SK-N-SH treated with all-trans-retinoic acid at 6 μM for 48 hours (cell line): ENCODE measurements at regions not wholly inside any gene's neighbourhood (a gene's known extent, or its start where the extent isn't known, plus 50 kb on each side); places are given as distances from the start of the nearest gene placed in this dataset.

Experiments
- ATAC-seq: fragments of 200-7000 bp; cut with Tn5 transposase; 3 replicates; pipeline ENCODE4 v1.9.1; 2020; ENCODE audit warnings: mild to moderate bottlenecking, moderate library complexity
- ARNTL ChIP-seq: fragments of 450-650 bp; formaldehyde crosslinking; IDR thresholded peaks from 2 replicates; pipeline ENCODE4 v1.5.0; 2020; ENCODE audit warnings: low read depth, mild to moderate bottlenecking, moderate library complexity, borderline replicate concordance
- BACH2 ChIP-seq: fragments of 250-450 bp; sonication (Bioruptor Pico); IDR thresholded peaks from 2 replicates; pipeline ENCODE4 v1.9.0; 2021; ENCODE audit warnings: mild to moderate bottlenecking, borderline replicate concordance
- CSDC2 ChIP-seq: fragments of 250-450 bp; sonication (Bioruptor Pico); IDR thresholded peaks from 2 replicates; pipeline ENCODE4 v1.5.0; 2020; ENCODE audit warnings: mild to moderate bottlenecking, moderate library complexity
- ESRRG ChIP-seq: fragments of 250-450 bp; sonication (Bioruptor Pico); IDR thresholded peaks from 2 replicates; pipeline ENCODE4 v1.6.1; 2021; ENCODE audit warnings: mild to moderate bottlenecking
- GLIS3 ChIP-seq: fragments of 250-450 bp; sonication (Bioruptor Pico); IDR thresholded peaks from 2 replicates; pipeline ENCODE4 v1.5.0; 2020; ENCODE audit warnings: mild to moderate bottlenecking, moderate library complexity
- ISL1 ChIP-seq: fragments of 250-450 bp; sonication (Bioruptor Pico); IDR thresholded peaks from 2 replicates; pipeline ENCODE4 v2.1.2; 2022; ENCODE audit warnings: mild to moderate bottlenecking, moderate library complexity
- OSR1 ChIP-seq: fragments of 250-450 bp; sonication (Bioruptor Pico); IDR thresholded peaks from 2 replicates; pipeline ENCODE4 v1.8.0; 2022; ENCODE audit warnings: moderate library complexity, mild to moderate bottlenecking, inconsistent platforms
- PATZ1 ChIP-seq: fragments of 250-450 bp; sonication (Bioruptor Pico); IDR thresholded peaks from 2 replicates; pipeline ENCODE4 v1.8.0; 2020; ENCODE audit warnings: mild to moderate bottlenecking, moderate library complexity, borderline replicate concordance
- RARB ChIP-seq: fragments of 250-450 bp; sonication (Bioruptor Pico); IDR thresholded peaks from 2 replicates; pipeline ENCODE4 v1.8.0; 2021; ENCODE audit warnings: mild to moderate bottlenecking, moderate library complexity
- SNAI2 ChIP-seq: fragments of 250-450 bp; sonication (Bioruptor Pico); IDR thresholded peaks from 2 replicates; pipeline ENCODE4 v1.5.0; 2020; ENCODE audit warnings: mild to moderate bottlenecking, moderate library complexity
- TCF4 ChIP-seq: fragments of 250-450 bp; sonication (Bioruptor Pico); IDR thresholded peaks from 2 replicates; pipeline ENCODE4 v1.8.0; 2021; ENCODE audit warnings: mild to moderate bottlenecking, moderate library complexity, borderline replicate concordance
- TOX ChIP-seq: fragments of 250-450 bp; sonication (Bioruptor Pico); IDR thresholded peaks from 2 replicates; pipeline ENCODE4 v1.8.0; 2021; ENCODE audit warnings: mild to moderate bottlenecking, moderate library complexity, borderline replicate concordance
- TSHZ2 ChIP-seq: fragments of 250-450 bp; sonication (Bioruptor Pico); IDR thresholded peaks from 2 replicates; pipeline ENCODE4 v1.5.0; 2020; ENCODE audit warnings: mild to moderate bottlenecking, moderate library complexity
- ZC3H10 ChIP-seq: fragments of 250-450 bp; sonication (Bioruptor Pico); IDR thresholded peaks from 2 replicates; pipeline ENCODE4 v1.5.1; 2021; ENCODE audit warnings: mild to moderate bottlenecking, moderate library complexity
- ZFP30 ChIP-seq: fragments of 450-650 bp; formaldehyde crosslinking; IDR thresholded peaks from 2 replicates; pipeline ENCODE4 v1.5.0; 2022; ENCODE audit warnings: mild to moderate bottlenecking, moderate library complexity
- ZNF565 ChIP-seq: fragments of 450-650 bp; formaldehyde crosslinking; conservative IDR thresholded peaks from 2 replicates; pipeline ENCODE4 v1.5.0; 2020; ENCODE audit warnings: low read depth, mild to moderate bottlenecking, moderate library complexity
- ZNF70 ChIP-seq: fragments of 450-650 bp; formaldehyde crosslinking; IDR thresholded peaks from 2 replicates; pipeline ENCODE4 v1.5.0; 2020; ENCODE audit warnings: mild to moderate bottlenecking, moderate library complexity
- ZNF8 ChIP-seq: fragments of 450-650 bp; formaldehyde crosslinking; IDR thresholded peaks from 2 replicates; pipeline ENCODE4 v1.5.0; 2020; ENCODE audit warnings: mild to moderate bottlenecking, moderate library complexity
- TF ChIP-seq, protein P1 (sequence below): fragments of 250-450 bp; sonication (Bioruptor Pico); IDR thresholded peaks from 2 replicates; pipeline ENCODE4 v1.5.1; 2021; ENCODE audit warnings: mild to moderate bottlenecking, moderate library complexity
- TF ChIP-seq, protein P2 (sequence below): fragments of 250-450 bp; sonication (Bioruptor Pico); IDR thresholded peaks from 2 replicates; pipeline ENCODE4 v1.5.1; 2020; ENCODE audit warnings: low read depth, mild to moderate bottlenecking, moderate library complexity
- TF ChIP-seq, protein P3 (sequence below): fragments of 250-450 bp; sonication (Bioruptor Pico); IDR thresholded peaks from 2 replicates; pipeline ENCODE4 v1.8.0; 2021; ENCODE audit warnings: low read depth, mild to moderate bottlenecking, moderate library complexity, borderline replicate concordance

DNA sequence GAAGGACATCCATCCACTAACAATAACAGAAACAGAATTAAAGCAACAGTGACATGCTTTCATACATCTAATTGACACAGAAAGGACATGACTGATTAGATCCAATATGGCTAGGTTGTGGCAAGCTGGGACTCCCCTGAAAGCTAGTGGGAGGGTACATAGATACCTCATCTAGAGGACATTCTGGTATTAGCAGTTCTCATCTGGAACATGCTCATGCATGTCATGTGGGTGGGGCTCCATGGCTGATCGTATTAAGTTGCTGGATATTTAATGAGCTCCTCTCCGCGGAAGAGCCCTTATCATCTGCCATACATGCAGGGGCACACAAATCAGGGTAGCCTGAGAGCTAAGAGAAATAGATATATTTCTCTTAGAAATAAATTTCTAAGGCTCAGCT, 358.9 kb downstream of the ICE1 start:
- TF ChIP-seq TOX (CRISPR knock-in tag) (no peak), TSHZ2 (CRISPR knock-in tag) (no peak), BACH2 (CRISPR knock-in tag) (no peak), RARB (CRISPR knock-in tag) (no peak), ZC3H10 (CRISPR knock-in tag) (no peak), ZNF8 (CRISPR knock-in tag) (no peak), SNAI2 (no peak), ARNTL (CRISPR knock-in tag) (no peak), TCF4 (no peak), GLIS3 (CRISPR knock-in tag) (no peak), PATZ1 (no peak), ZNF70 (CRISPR knock-in tag) (no peak), ISL1 (CRISPR knock-in tag) (no peak), OSR1 (CRISPR knock-in tag) (no peak), ESRRG (no peak), ZNF565 (CRISPR knock-in tag) (no peak)
- TF ChIP-seq, protein P1, sequence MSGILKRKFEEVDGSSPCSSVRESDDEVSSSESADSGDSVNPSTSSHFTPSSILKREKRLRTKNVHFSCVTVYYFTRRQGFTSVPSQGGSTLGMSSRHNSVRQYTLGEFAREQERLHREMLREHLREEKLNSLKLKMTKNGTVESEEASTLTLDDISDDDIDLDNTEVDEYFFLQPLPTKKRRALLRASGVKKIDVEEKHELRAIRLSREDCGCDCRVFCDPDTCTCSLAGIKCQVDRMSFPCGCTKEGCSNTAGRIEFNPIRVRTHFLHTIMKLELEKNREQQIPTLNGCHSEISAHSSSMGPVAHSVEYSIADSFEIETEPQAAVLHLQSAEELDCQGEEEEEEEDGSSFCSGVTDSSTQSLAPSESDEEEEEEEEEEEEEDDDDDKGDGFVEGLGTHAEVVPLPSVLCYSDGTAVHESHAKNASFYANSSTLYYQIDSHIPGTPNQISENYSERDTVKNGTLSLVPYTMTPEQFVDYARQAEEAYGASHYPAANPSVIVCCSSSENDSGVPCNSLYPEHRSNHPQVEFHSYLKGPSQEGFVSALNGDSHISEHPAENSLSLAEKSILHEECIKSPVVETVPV, result no peak
- TF ChIP-seq, protein P2, sequence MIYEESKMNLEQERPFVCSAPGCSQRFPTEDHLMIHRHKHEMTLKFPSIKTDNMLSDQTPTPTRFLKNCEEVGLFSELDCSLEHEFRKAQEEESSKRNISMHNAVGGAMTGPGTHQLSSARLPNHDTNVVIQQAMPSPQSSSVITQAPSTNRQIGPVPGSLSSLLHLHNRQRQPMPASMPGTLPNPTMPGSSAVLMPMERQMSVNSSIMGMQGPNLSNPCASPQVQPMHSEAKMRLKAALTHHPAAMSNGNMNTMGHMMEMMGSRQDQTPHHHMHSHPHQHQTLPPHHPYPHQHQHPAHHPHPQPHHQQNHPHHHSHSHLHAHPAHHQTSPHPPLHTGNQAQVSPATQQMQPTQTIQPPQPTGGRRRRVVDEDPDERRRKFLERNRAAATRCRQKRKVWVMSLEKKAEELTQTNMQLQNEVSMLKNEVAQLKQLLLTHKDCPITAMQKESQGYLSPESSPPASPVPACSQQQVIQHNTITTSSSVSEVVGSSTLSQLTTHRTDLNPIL (CRISPR knock-in tag), result no peak
- TF ChIP-seq, protein P3, sequence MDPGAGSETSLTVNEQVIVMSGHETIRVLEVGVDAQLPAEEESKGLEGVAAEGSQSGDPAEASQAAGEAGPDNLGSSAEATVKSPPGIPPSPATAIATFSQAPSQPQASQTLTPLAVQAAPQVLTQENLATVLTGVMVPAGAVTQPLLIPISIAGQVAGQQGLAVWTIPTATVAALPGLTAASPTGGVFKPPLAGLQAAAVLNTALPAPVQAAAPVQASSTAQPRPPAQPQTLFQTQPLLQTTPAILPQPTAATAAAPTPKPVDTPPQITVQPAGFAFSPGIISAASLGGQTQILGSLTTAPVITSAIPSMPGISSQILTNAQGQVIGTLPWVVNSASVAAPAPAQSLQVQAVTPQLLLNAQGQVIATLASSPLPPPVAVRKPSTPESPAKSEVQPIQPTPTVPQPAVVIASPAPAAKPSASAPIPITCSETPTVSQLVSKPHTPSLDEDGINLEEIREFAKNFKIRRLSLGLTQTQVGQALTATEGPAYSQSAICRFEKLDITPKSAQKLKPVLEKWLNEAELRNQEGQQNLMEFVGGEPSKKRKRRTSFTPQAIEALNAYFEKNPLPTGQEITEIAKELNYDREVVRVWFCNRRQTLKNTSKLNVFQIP (CRISPR knock-in tag), result no peak
- no peak for ATAC-seq

GRCh38 chr5:5780253-5780652, 357.8 kb downstream of the ICE1 start:
- no peak for ATAC-seq
- TF ChIP-seq RARB (CRISPR knock-in tag) (no peak), PATZ1 (no peak), TSHZ2 (CRISPR knock-in tag) (no peak), TCF4 (no peak), GLIS3 (CRISPR knock-in tag) (no peak), CSDC2 (CRISPR knock-in tag) (no peak), ZC3H10 (CRISPR knock-in tag) (no peak), ZNF8 (CRISPR knock-in tag) (no peak), ARNTL (CRISPR knock-in tag) (no peak), ESRRG (no peak), ZFP30 (CRISPR knock-in tag) (no peak), TOX (CRISPR knock-in tag) (no peak)
- TF ChIP-seq, protein P3 (CRISPR knock-in tag), result no peak
- TF ChIP-seq, protein P1, result no peak
